GM21381 (cell line): ENCODE measurements at regions not wholly inside any gene's neighbourhood (a gene's known extent, or its start where the extent isn't known, plus 50 kb on each side); places are given as distances from the start of the nearest gene placed in this dataset.

Source experiments
- ATAC-seq: cut with Tn5 transposase; IDR thresholded peaks from one replicate; pipeline ENCODE4 v1.9.1; 2021; ENCODE audit warnings: mild to moderate bottlenecking, moderate library complexity; ENCODE audit not compliant: unreplicated experiment

GRCh38 chr11:108994887-108995286 lies 330.0 kb downstream of the DDX10 start:
- ATAC-seq, result no peak

GRCh38 chr11:108997826-108998225 lies 333.0 kb downstream of the DDX10 start:
- no peak for ATAC-seq

GRCh38 chr11:109000531-109000930 lies 335.7 kb downstream of the DDX10 start:
- no peak for ATAC-seq

- ATAC-seq, result no peak
Observed at GRCh38 chr11:109001585-109001984, 336.7 kb downstream of the DDX10 start.

GRCh38 chr11:109012991-109013390 lies 348.1 kb downstream of the DDX10 start:
- no peak for ATAC-seq

GRCh38 chr11:109015283-109015682 lies 350.4 kb downstream of the DDX10 start:
- no peak for ATAC-seq

- no peak for ATAC-seq
Observed at GRCh38 chr11:109016724-109017123, 351.9 kb downstream of the DDX10 start.

GRCh38 chr11:109017489-109017888 lies 352.6 kb downstream of the DDX10 start:
- ATAC-seq, result no peak

- ATAC-seq, result no peak
Observed at GRCh38 chr11:109018639-109019038, 353.8 kb downstream of the DDX10 start.

GRCh38 chr11:109019342-109019936 lies 354.6 kb downstream of the DDX10 start:
- no peak for ATAC-seq

GRCh38 chr11:109023036-109023435 lies 358.2 kb downstream of the DDX10 start:
- ATAC-seq, result no peak

- no peak for ATAC-seq
Observed at GRCh38 chr11:109026891-109027489, 362.1 kb downstream of the DDX10 start.

GRCh38 chr11:109027851-109028250 lies 363.0 kb downstream of the DDX10 start:
- ATAC-seq, result no peak

GRCh38 chr11:109029927-109030326 lies 365.1 kb downstream of the DDX10 start:
- no peak for ATAC-seq

- ATAC-seq, result no peak
Observed at GRCh38 chr11:109033627-109034338, 368.9 kb downstream of the DDX10 start.

GRCh38 chr11:109034339-109034696 lies 369.4 kb downstream of the DDX10 start:
- ATAC-seq, result no peak

- no peak for ATAC-seq
Observed at GRCh38 chr11:109035284-109035683, 370.4 kb downstream of the DDX10 start.

GRCh38 chr11:109036011-109036410 lies 371.1 kb downstream of the DDX10 start:
- ATAC-seq, result no peak

- no peak for ATAC-seq
Observed at GRCh38 chr11:109037856-109038780, 373.2 kb downstream of the DDX10 start.

GRCh38 chr11:109039611-109040010 lies 374.7 kb downstream of the DDX10 start:
- ATAC-seq, result no peak

- no peak for ATAC-seq
Observed at GRCh38 chr11:109040303-109040702, 375.4 kb downstream of the DDX10 start.
